ENCODE measurements at regions not wholly inside any gene's neighbourhood (a gene's known extent, or its start where the extent isn't known, plus 50 kb on each side); places are given as distances from the start of the nearest gene placed in this dataset.
"Not testable (repeated sequence)": the region's sequence is repeated elsewhere in the genome, so short reads cannot be mapped to it uniquely, and the experiment has no call there.

DNA sequence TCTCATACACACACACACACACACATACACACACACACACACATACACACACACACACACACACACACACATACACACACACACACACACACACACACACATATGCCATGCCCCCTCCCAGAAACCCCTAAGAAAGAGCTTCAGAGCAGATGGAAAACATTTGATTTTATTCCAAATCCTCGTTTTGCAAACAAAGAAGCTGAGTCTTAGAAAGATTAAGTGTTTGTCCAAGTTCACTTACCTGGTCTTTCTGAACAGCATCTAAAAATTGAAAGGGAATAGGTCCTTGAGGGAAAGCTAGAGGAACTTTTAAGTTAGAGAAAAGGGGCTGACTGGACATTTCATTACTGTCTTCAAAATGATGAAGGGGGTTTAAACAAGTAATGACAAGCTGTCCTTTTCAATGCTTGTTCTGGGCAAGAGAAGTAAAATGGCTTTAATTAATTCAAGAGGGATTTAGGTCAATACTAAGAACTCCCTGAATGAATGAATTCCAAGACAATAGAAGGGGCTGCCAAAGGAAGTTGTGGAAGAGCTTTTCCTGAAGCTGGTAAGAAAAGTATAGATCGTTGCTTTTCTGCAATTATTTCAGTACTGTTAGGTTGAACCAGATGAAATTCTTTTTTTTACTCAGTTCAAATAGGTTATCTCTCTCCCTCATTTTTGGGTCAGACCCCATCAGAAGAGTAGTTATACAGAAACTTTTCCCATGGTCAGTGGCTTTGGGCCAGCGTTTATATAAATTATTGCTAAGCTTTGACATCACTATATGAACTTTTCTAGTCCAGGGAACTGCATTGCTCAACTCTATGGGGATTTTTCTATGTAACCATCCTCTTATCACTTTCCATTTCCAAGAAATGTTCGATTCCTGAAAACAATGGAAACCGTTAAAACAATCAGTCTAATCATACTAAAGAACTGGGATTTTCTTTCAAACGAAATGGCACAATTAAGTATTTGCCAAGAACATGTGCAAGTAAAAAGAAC is 261.4 kb downstream of the MTERF1 start:
- TF ChIP-seq, protein P1, sequence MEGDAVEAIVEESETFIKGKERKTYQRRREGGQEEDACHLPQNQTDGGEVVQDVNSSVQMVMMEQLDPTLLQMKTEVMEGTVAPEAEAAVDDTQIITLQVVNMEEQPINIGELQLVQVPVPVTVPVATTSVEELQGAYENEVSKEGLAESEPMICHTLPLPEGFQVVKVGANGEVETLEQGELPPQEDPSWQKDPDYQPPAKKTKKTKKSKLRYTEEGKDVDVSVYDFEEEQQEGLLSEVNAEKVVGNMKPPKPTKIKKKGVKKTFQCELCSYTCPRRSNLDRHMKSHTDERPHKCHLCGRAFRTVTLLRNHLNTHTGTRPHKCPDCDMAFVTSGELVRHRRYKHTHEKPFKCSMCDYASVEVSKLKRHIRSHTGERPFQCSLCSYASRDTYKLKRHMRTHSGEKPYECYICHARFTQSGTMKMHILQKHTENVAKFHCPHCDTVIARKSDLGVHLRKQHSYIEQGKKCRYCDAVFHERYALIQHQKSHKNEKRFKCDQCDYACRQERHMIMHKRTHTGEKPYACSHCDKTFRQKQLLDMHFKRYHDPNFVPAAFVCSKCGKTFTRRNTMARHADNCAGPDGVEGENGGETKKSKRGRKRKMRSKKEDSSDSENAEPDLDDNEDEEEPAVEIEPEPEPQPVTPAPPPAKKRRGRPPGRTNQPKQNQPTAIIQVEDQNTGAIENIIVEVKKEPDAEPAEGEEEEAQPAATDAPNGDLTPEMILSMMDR (IDR thresholded peaks at IDR 0.05) = no peak
- TF ChIP-seq POLR2A (IDR thresholded peaks at IDR 0.05) = no peak
- no peak for DNase-seq
- H3K27ac ChIP-seq = no peak overlapping the region

DNA sequence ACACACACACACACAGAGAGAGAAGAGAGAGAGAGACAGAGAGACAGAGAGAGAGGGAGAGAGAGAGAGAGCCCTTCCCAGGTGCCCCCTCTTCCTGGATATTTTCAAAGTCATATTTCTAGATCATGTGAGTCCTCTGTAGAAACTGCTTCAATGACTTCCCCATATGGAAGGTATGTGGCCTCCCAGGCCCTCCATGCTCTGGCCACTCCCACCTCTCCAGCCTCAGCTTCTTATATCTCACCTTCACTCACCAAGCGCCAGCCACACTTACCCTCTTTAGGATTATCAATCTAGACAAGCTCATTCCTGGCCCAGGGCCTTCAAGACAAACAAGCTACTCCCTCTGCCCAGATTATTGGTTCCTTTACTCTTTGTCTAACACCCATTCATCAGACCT is 259.7 kb downstream of the MTERF1 start:
- DNase-seq = no peak
- Histone ChIP-seq H3K27me3 (no peaks in the 10 kb centered on the region), H3K9me3 (no peaks in the 10 kb centered on the region), H3K4me1 (no peaks in the 10 kb centered on the region), H3K4me3 (no peak overlapping the region), H3K27ac (no peak overlapping the region), H3K36me3 (no peaks in the 10 kb centered on the region)
- no peak for TF ChIP-seq POLR2A (IDR thresholded peaks at IDR 0.05)
- TF ChIP-seq, protein P1 (IDR thresholded peaks at IDR 0.05) = no peak
- intact Hi-C loops (cut with DNase I; ENCODE audit: low total_unique reads) = no loop called here

More for the DNA sequence above, 261.4 kb downstream of the MTERF1 start:
- no peaks in the 10 kb centered on the region for H3K27me3 ChIP-seq
- H3K4me1 ChIP-seq = no peaks in the 10 kb centered on the region
- H3K36me3 ChIP-seq = no peaks in the 10 kb centered on the region
- no peak overlapping the region for H3K4me3 ChIP-seq
- no peaks in the 10 kb centered on the region for H3K9me3 ChIP-seq
- intact Hi-C loops (cut with DNase I; ENCODE audit: low total_unique reads) = no loop called here

DNA sequence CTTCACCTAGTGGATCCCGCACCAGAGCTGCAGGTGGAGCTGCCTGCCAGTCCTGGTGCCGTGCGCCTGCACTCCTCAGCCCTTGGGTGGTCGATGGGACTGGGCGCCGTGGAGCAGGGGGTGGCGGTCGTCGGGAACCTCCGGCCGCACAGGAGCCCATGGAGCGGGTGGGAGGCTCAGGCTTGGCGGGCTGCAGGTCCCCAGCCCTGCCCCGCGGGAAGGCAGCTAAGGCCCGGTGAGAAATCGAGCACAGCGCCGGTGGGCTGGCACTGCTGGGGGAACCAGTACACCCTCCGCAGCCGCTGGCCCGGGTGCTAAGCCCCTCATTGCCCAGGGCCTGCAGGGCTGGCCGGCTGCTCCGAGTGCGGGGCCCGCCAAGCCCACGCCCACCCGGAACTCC is 253.2 kb downstream of the MTERF1 start:
- H3K9me3 ChIP-seq; H3K27ac ChIP-seq; H3K4me1 ChIP-seq; H3K27me3 ChIP-seq; H3K36me3 ChIP-seq; H3K4me3 ChIP-seq; DNase-seq; intact Hi-C loops (cut with DNase I; ENCODE audit: low total_unique reads): not testable (repeated sequence)

DNA sequence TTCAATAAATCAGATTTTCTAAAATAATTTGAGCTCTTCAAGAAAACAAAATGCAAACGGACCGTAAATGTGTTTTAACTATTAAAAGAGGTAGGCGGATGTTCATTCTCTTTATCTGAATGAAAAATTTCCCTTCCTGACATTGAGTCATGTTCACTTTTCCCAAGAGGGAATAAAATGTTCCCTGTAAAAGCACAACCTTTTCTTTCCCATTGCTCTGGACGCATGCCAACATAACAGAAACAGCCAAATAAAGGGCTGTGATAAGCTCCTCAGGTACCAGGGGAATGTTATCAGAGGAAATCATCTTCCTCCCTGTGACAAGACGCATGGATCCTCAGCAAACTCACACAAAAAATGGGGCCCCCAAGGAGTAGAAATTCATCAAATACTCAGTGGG is 251.8 kb downstream of the MTERF1 start:
- no peak overlapping the region for H3K27ac ChIP-seq
- no peak for TF ChIP-seq POLR2A (IDR thresholded peaks at IDR 0.05)
- TF ChIP-seq, protein P1 (IDR thresholded peaks at IDR 0.05) = no peak
- H3K27me3 ChIP-seq = no peaks in the 10 kb centered on the region
- H3K4me3 ChIP-seq = no peak overlapping the region
- no peaks in the 10 kb centered on the region for H3K36me3 ChIP-seq
- H3K4me1 ChIP-seq = no peaks in the 10 kb centered on the region
- DNase-seq = no peak
- no peaks in the 10 kb centered on the region for H3K9me3 ChIP-seq
- intact Hi-C loops (cut with DNase I; ENCODE audit: low total_unique reads) = no loop called here

- H3K27me3 ChIP-seq = no peaks in the 10 kb centered on the region
- H3K9me3 ChIP-seq = no peaks in the 10 kb centered on the region
- H3K27ac ChIP-seq = no peak overlapping the region
- intact Hi-C loops (cut with DNase I; ENCODE audit: low total_unique reads) = no loop called here
- H3K4me3 ChIP-seq = no peak overlapping the region
- H3K36me3 ChIP-seq = no peaks in the 10 kb centered on the region
- H3K4me1 ChIP-seq = no peaks in the 10 kb centered on the region
- no peak for TF ChIP-seq POLR2A (IDR thresholded peaks at IDR 0.05)
- TF ChIP-seq, protein P1 (IDR thresholded peaks at IDR 0.05) = no peak
- DNase-seq = no peak
These were observed 249.7 kb downstream of the MTERF1 start for GRCh38 chr7:91630581-91631380.
